Omental fat pad (tissue), 3 donors: ENCODE measurements at regions not wholly inside any gene's neighbourhood (a gene's known extent, or its start where the extent isn't known, plus 50 kb on each side); places are given as distances from the start of the nearest gene placed in this dataset.
"Not testable (repeated sequence)": the region's sequence is repeated elsewhere in the genome, so short reads cannot be mapped to it uniquely, and the experiment has no call there.

Experiments
- ATAC-seq: fragments of 150-250 bp; one replicate; pipeline ENCODE4 v1.9.1; 2016; ENCODE audit warnings: mild to moderate bottlenecking, moderate library complexity; ENCODE audit not compliant: low FRiP score
- DNase-seq: peaks from one replicate; pipeline ENCODE4 v3.0.0-alpha.2; 2019; ENCODE audit warnings: low spot score
- TF ChIP-seq, protein P1 (sequence below), 3 donors: fragments of 450-650 bp; IDR thresholded peaks; one replicate each; pipeline ENCODE4 v1.5.1; 2016 to 2017; ENCODE audit warnings: antibody characterized with exemption in 3 of 3, mild to moderate bottlenecking in 3 of 3, moderate library complexity in 2 of 3

GRCh38 chr4:111326450-111326849 lies 703.6 kb upstream of the PITX2 start:
- TF ChIP-seq, protein P1, sequence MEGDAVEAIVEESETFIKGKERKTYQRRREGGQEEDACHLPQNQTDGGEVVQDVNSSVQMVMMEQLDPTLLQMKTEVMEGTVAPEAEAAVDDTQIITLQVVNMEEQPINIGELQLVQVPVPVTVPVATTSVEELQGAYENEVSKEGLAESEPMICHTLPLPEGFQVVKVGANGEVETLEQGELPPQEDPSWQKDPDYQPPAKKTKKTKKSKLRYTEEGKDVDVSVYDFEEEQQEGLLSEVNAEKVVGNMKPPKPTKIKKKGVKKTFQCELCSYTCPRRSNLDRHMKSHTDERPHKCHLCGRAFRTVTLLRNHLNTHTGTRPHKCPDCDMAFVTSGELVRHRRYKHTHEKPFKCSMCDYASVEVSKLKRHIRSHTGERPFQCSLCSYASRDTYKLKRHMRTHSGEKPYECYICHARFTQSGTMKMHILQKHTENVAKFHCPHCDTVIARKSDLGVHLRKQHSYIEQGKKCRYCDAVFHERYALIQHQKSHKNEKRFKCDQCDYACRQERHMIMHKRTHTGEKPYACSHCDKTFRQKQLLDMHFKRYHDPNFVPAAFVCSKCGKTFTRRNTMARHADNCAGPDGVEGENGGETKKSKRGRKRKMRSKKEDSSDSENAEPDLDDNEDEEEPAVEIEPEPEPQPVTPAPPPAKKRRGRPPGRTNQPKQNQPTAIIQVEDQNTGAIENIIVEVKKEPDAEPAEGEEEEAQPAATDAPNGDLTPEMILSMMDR (IDR thresholded peaks at IDR 0.05), result no peak
- ATAC-seq (no peak), DNase-seq (no peak)

GRCh38 chr4:111330786-111331185 lies 707.9 kb upstream of the PITX2 start:
- TF ChIP-seq, protein P1 (IDR thresholded peaks at IDR 0.05), result no peak
- DNase-seq (no peak), ATAC-seq (no peak)

- ATAC-seq, result no peak
- DNase-seq, result no peak
- TF ChIP-seq, protein P1 (IDR thresholded peaks at IDR 0.05), result no peak
Observed at GRCh38 chr4:111334361-111334760, 711.5 kb upstream of the PITX2 start.

DNA sequence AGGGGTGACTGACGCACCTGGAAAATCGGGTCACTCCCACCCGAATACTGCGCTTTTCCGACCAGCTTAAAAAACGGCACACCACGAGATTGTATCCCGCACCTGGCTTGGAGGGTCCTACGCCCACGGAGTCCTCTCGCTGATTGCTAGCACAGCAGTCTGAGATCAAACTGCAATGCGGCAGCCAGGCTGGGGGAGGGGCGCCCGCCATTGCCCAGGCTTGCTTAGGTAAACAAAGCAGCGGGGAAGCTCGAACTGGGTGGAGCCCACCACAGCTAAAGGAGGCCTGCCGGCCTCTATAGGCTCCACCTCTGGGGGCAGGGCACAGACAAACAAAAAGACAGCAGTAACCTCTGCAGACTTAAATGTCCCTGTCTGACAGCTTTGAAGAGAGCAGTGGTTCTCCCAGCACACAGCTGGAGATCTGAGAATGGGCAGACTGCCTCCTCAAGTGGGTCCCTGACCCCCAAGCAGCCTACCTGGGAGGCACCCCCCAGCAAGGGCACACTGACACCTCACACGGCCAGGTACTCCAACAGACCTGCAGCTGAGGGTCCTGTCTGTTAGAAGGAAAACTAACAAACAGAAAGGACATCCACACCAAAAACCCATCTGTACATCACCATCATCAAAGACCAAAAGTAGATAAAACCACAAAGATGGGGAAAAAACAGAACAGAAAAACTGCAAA lies 714.5 kb upstream of the PITX2 start:
- not testable (repeated sequence) for DNase-seq, ATAC-seq

GRCh38 chr4:111359602-111360001 lies 736.7 kb upstream of the PITX2 start:
- no peak for DNase-seq
- TF ChIP-seq, protein P1 (IDR thresholded peaks at IDR 0.05), result no peak
- ATAC-seq, result no peak

- DNase-seq (no peak), ATAC-seq (no peak)
- TF ChIP-seq, protein P1 (IDR thresholded peaks at IDR 0.05), result no peak
Observed at GRCh38 chr4:111360906-111361305, 738.0 kb upstream of the PITX2 start.

DNA sequence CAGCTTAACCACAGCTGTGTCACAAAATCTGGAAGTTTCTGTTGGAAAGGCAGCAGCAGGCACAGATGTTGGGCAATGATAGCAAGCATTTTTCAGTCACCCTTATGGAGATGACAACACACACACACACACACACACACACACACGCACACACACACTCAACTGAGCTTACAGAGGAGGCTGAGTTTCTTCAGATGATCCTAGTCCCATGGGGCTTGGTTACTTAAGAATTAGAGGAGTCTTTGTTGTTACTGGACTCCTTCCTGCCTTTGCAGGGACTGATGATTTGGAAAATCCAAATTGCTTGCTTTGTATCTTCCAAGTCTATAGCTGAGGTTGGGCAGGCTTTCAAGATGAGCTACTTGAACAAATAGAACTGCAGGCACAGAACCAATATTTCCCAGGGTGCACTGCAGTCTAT lies 740.1 kb upstream of the PITX2 start:
- TF ChIP-seq, protein P1 (IDR thresholded peaks at IDR 0.05), result no peak
- ATAC-seq, result no peak
- DNase-seq, result no peak

GRCh38 chr4:111377880-111378279 lies 755.0 kb upstream of the PITX2 start:
- not testable (repeated sequence) for DNase-seq, ATAC-seq
